ENCODE measurements at regions not wholly inside any gene's neighbourhood (a gene's known extent, or its start where the extent isn't known, plus 50 kb on each side); places are given as distances from the start of the nearest gene placed in this dataset.
"Not testable (repeated sequence)": the region's sequence is repeated elsewhere in the genome, so short reads cannot be mapped to it uniquely, and the experiment has no call there.

GRCh38 chr21:15119486-15119885 is 54.7 kb upstream of the NRIP1 start:
- Mint-ChIP-seq H3K27me3 (peaks cover 26% of the 10 kb centered on the region), H3K9me3 (no peaks in the 10 kb centered on the region), H3K27ac (ENCODE audit: low read depth) (no peak overlapping the region), H3K4me3 (no peak overlapping the region), H3K4me1 (no peaks in the 10 kb centered on the region), H3K36me3 (ENCODE audit: insufficient read depth) (no peaks in the 10 kb centered on the region)
- DNase-seq (ENCODE audit: low spot score in 2 of 2) = no peak
- ATAC-seq (replicated peaks; ENCODE audit: extremely low read depth, poor library complexity, severe bottlenecking) = no peak

- no peak overlapping the region for H3K4me3 Mint-ChIP-seq
- DNase-seq (ENCODE audit: low spot score in 2 of 2) = no peak
- H3K27me3 Mint-ChIP-seq = peaks cover 14% of the 10 kb centered on the region
- no peaks in the 10 kb centered on the region for H3K4me1 Mint-ChIP-seq
- no peak for ATAC-seq (replicated peaks; ENCODE audit: extremely low read depth, poor library complexity, severe bottlenecking)
- no peaks in the 10 kb centered on the region for H3K36me3 Mint-ChIP-seq (ENCODE audit: insufficient read depth)
- no peak overlapping the region for H3K27ac Mint-ChIP-seq (ENCODE audit: low read depth)
- no peaks in the 10 kb centered on the region for H3K9me3 Mint-ChIP-seq
These were observed 56.4 kb upstream of the NRIP1 start for GRCh38 chr21:15121097-15121654.

- H3K4me3 Mint-ChIP-seq = no peak overlapping the region
- no peaks in the 10 kb centered on the region for H3K36me3 Mint-ChIP-seq (ENCODE audit: insufficient read depth)
- DNase-seq (ENCODE audit: low spot score in 2 of 2) (no peak), ATAC-seq (replicated peaks; ENCODE audit: extremely low read depth, poor library complexity, severe bottlenecking) (no peak)
- H3K4me1 Mint-ChIP-seq = no peaks in the 10 kb centered on the region
- H3K27ac Mint-ChIP-seq (ENCODE audit: low read depth) = no peak overlapping the region
- H3K27me3 Mint-ChIP-seq = peaks cover 14% of the 10 kb centered on the region
- no peaks in the 10 kb centered on the region for H3K9me3 Mint-ChIP-seq
These were observed 56.9 kb upstream of the NRIP1 start for GRCh38 chr21:15121655-15122120.

GRCh38 chr21:15122241-15122640 is 57.4 kb upstream of the NRIP1 start:
- no peaks in the 10 kb centered on the region for H3K36me3 Mint-ChIP-seq (ENCODE audit: insufficient read depth)

GRCh38 chr21:15124731-15125130 is 59.9 kb upstream of the NRIP1 start:
- DNase-seq (ENCODE audit: low spot score in 2 of 2) (no peak), ATAC-seq (replicated peaks; ENCODE audit: extremely low read depth, poor library complexity, severe bottlenecking) (no peak)
- Mint-ChIP-seq H3K9me3 (no peaks in the 10 kb centered on the region), H3K36me3 (ENCODE audit: insufficient read depth) (no peaks in the 10 kb centered on the region), H3K27me3 (peaks cover 14% of the 10 kb centered on the region), H3K27ac (ENCODE audit: low read depth) (no peak overlapping the region), H3K4me1 (no peaks in the 10 kb centered on the region), H3K4me3 (no peak overlapping the region)

More at GRCh38 chr21:15122241-15122640, 57.4 kb upstream of the NRIP1 start:
- DNase-seq (ENCODE audit: low spot score in 2 of 2) (no peak), ATAC-seq (replicated peaks; ENCODE audit: extremely low read depth, poor library complexity, severe bottlenecking) (no peak)
- no peak overlapping the region for H3K27ac Mint-ChIP-seq (ENCODE audit: low read depth)
- H3K4me1 Mint-ChIP-seq = no peaks in the 10 kb centered on the region
- no peaks in the 10 kb centered on the region for H3K9me3 Mint-ChIP-seq
- no peak overlapping the region for H3K4me3 Mint-ChIP-seq
- peaks cover 14% of the 10 kb centered on the region for H3K27me3 Mint-ChIP-seq

GRCh38 chr21:15126948-15127347 is 62.1 kb upstream of the NRIP1 start:
- Mint-ChIP-seq H3K27me3 (no peaks in the 10 kb centered on the region), H3K36me3 (ENCODE audit: insufficient read depth) (no peaks in the 10 kb centered on the region), H3K4me3 (no peak overlapping the region), H3K27ac (ENCODE audit: low read depth) (no peak overlapping the region), H3K4me1 (no peaks in the 10 kb centered on the region), H3K9me3 (no peaks in the 10 kb centered on the region)
- DNase-seq (ENCODE audit: low spot score in 2 of 2) (no peak), ATAC-seq (replicated peaks; ENCODE audit: extremely low read depth, poor library complexity, severe bottlenecking) (no peak)

- no peak overlapping the region for H3K27ac Mint-ChIP-seq (ENCODE audit: low read depth)
- H3K9me3 Mint-ChIP-seq = no peaks in the 10 kb centered on the region
- H3K36me3 Mint-ChIP-seq (ENCODE audit: insufficient read depth) = no peaks in the 10 kb centered on the region
- no peak for ATAC-seq (replicated peaks; ENCODE audit: extremely low read depth, poor library complexity, severe bottlenecking)
- no peaks in the 10 kb centered on the region for H3K4me1 Mint-ChIP-seq
- H3K4me3 Mint-ChIP-seq = no peak overlapping the region
- no peak for DNase-seq (ENCODE audit: low spot score in 2 of 2)
- H3K27me3 Mint-ChIP-seq = no peaks in the 10 kb centered on the region
These were observed 62.6 kb upstream of the NRIP1 start for GRCh38 chr21:15127437-15127836.

- ATAC-seq (replicated peaks; ENCODE audit: extremely low read depth, poor library complexity, severe bottlenecking) = no peak
- H3K36me3 Mint-ChIP-seq (ENCODE audit: insufficient read depth) = no peaks in the 10 kb centered on the region
- H3K27me3 Mint-ChIP-seq = no peaks in the 10 kb centered on the region
- no peak overlapping the region for H3K4me3 Mint-ChIP-seq
- H3K27ac Mint-ChIP-seq (ENCODE audit: low read depth) = no peak overlapping the region
- no peaks in the 10 kb centered on the region for H3K9me3 Mint-ChIP-seq
- no peaks in the 10 kb centered on the region for H3K4me1 Mint-ChIP-seq
- DNase-seq (ENCODE audit: low spot score in 2 of 2) = no peak
These were observed 63.5 kb upstream of the NRIP1 start for GRCh38 chr21:15128267-15128666.

GRCh38 chr21:15128714-15129113 is 63.9 kb upstream of the NRIP1 start:
- not testable (repeated sequence) for H3K36me3 Mint-ChIP-seq (ENCODE audit: insufficient read depth)

GRCh38 chr21:15130326-15130725 is 65.5 kb upstream of the NRIP1 start:
- ATAC-seq (replicated peaks; ENCODE audit: extremely low read depth, poor library complexity, severe bottlenecking) = no peak
- Mint-ChIP-seq H3K27me3 (no peaks in the 10 kb centered on the region), H3K4me1 (no peaks in the 10 kb centered on the region), H3K27ac (ENCODE audit: low read depth) (no peak overlapping the region), H3K9me3 (no peaks in the 10 kb centered on the region), H3K4me3 (no peak overlapping the region), H3K36me3 (ENCODE audit: insufficient read depth) (no peaks in the 10 kb centered on the region)
- no peak for DNase-seq (ENCODE audit: low spot score in 2 of 2)

More at GRCh38 chr21:15128714-15129113, 63.9 kb upstream of the NRIP1 start:
- DNase-seq (ENCODE audit: low spot score in 2 of 2); H3K27me3 Mint-ChIP-seq; ATAC-seq (replicated peaks; ENCODE audit: extremely low read depth, poor library complexity, severe bottlenecking); H3K4me1 Mint-ChIP-seq; H3K4me3 Mint-ChIP-seq; H3K9me3 Mint-ChIP-seq; H3K27ac Mint-ChIP-seq (ENCODE audit: low read depth): not testable (repeated sequence)

GRCh38 chr21:15130751-15131150 is 66.0 kb upstream of the NRIP1 start:
- Mint-ChIP-seq H3K27me3 (no peaks in the 10 kb centered on the region), H3K4me3 (no peak overlapping the region), H3K4me1 (no peaks in the 10 kb centered on the region), H3K36me3 (ENCODE audit: insufficient read depth) (no peaks in the 10 kb centered on the region), H3K9me3 (no peaks in the 10 kb centered on the region), H3K27ac (ENCODE audit: low read depth) (no peak overlapping the region)
- DNase-seq (ENCODE audit: low spot score in 2 of 2) (no peak), ATAC-seq (replicated peaks; ENCODE audit: extremely low read depth, poor library complexity, severe bottlenecking) (no peak)

- DNase-seq (ENCODE audit: low spot score in 2 of 2) (no peak), ATAC-seq (replicated peaks; ENCODE audit: extremely low read depth, poor library complexity, severe bottlenecking) (no peak)
- H3K27ac Mint-ChIP-seq (ENCODE audit: low read depth) = no peak overlapping the region
- no peaks in the 10 kb centered on the region for H3K9me3 Mint-ChIP-seq
- no peak overlapping the region for H3K4me3 Mint-ChIP-seq
- H3K4me1 Mint-ChIP-seq = no peaks in the 10 kb centered on the region
- peaks cover 10% of the 10 kb centered on the region for H3K27me3 Mint-ChIP-seq
- H3K36me3 Mint-ChIP-seq (ENCODE audit: insufficient read depth) = no peaks in the 10 kb centered on the region
These were observed 68.0 kb upstream of the NRIP1 start for GRCh38 chr21:15132781-15133180.

- no peaks in the 10 kb centered on the region for H3K36me3 Mint-ChIP-seq (ENCODE audit: insufficient read depth)
These were observed 70.1 kb upstream of the NRIP1 start for GRCh38 chr21:15134701-15135470.

More at GRCh38 chr21:15134701-15135470, 70.1 kb upstream of the NRIP1 start:
- Mint-ChIP-seq H3K4me3 (no peak overlapping the region), H3K4me1 (no peaks in the 10 kb centered on the region), H3K27me3 (peaks cover 31% of the 10 kb centered on the region), H3K27ac (ENCODE audit: low read depth) (no peak overlapping the region), H3K9me3 (no peaks in the 10 kb centered on the region)
- no peak for DNase-seq (ENCODE audit: low spot score in 2 of 2)
- ATAC-seq (replicated peaks; ENCODE audit: extremely low read depth, poor library complexity, severe bottlenecking) = no peak

Data from central memory CD8-positive, alpha-beta T cell (primary cell).